Endothelial cell (in vitro differentiated cells): ENCODE measurements at regions not wholly inside any gene's neighbourhood (a gene's known extent, or its start where the extent isn't known, plus 50 kb on each side); places are given as distances from the start of the nearest gene placed in this dataset.

Experiments
- DNase-seq: peaks from one replicate; pipeline ENCODE4 v3.0.0; 2021; ENCODE audit warnings: low spot score
- H3K27ac Mint-ChIP-seq: one replicate; pipeline ENCODE4 v1.8.0; 2021; ENCODE audit warnings: mixed read lengths, inconsistent platforms; ENCODE audit not compliant: unreplicated experiment
- H3K27me3 Mint-ChIP-seq: one replicate; pipeline ENCODE4 v1.8.0; 2021; ENCODE audit warnings: mild to moderate bottlenecking, moderate library complexity, mixed read lengths, inconsistent platforms; ENCODE audit not compliant: unreplicated experiment
- H3K36me3 Mint-ChIP-seq: one replicate; pipeline ENCODE4 v1.8.0; 2021; ENCODE audit warnings: mild to moderate bottlenecking, low read depth, mixed read lengths, inconsistent platforms; ENCODE audit not compliant: unreplicated experiment
- H3K4me1 Mint-ChIP-seq: one replicate; pipeline ENCODE4 v1.8.0; 2021; ENCODE audit warnings: mild to moderate bottlenecking, mixed read lengths, inconsistent platforms; ENCODE audit not compliant: unreplicated experiment
- H3K4me3 Mint-ChIP-seq: one replicate; pipeline ENCODE4 v1.8.0; 2021; ENCODE audit warnings: mild to moderate bottlenecking, mixed read lengths, inconsistent platforms; ENCODE audit not compliant: unreplicated experiment
- H3K9me3 Mint-ChIP-seq: one replicate; pipeline ENCODE4 v1.8.0; 2021; ENCODE audit warnings: mixed read lengths, inconsistent platforms; ENCODE audit not compliant: unreplicated experiment
- TF ChIP-seq, protein P1 (sequence below): fragments of 200-600 bp; sonication (generic); IDR thresholded peaks from one replicate; pipeline ENCODE4 v1.5.0; 2021; ENCODE audit warnings: antibody characterized with exemption; ENCODE audit not compliant: unreplicated experiment

DNA sequence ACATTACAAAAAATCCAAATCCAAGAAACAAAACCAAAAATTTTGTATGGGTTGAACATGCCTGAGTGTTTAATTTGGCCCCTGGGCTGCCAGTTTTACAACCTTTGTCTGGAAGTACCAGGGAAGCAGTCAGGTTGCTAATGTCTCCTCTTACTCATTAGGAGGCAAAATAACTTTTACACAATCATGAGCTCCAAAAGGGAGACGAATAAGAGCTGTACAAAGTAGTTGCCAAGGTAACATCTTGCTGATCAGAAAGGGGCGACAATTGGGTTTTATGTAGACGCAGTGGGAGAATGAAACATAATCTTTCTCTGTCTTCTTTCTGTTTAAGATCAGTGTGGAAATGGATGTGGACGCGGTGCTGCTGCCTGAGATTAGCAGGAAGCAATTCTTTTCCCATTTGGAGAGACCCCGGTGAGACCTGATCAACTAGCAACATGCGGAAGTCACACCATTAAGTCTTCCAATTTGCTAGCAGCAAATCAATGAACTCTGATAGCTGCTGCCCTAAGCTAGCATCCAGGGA, 90.7 kb upstream of the IGFBP7 start:
- no peaks in the 10 kb centered on the region for H3K9me3 Mint-ChIP-seq
- H3K4me3 Mint-ChIP-seq, result no peak overlapping the region
- DNase-seq, result no peak
- peak overlapping the region; percentile 32 for H3K27ac Mint-ChIP-seq
- H3K27me3 Mint-ChIP-seq, result peaks cover 4% of the 10 kb centered on the region
- H3K4me1 Mint-ChIP-seq, result peaks cover 18% of the 10 kb centered on the region
- TF ChIP-seq, protein P1, sequence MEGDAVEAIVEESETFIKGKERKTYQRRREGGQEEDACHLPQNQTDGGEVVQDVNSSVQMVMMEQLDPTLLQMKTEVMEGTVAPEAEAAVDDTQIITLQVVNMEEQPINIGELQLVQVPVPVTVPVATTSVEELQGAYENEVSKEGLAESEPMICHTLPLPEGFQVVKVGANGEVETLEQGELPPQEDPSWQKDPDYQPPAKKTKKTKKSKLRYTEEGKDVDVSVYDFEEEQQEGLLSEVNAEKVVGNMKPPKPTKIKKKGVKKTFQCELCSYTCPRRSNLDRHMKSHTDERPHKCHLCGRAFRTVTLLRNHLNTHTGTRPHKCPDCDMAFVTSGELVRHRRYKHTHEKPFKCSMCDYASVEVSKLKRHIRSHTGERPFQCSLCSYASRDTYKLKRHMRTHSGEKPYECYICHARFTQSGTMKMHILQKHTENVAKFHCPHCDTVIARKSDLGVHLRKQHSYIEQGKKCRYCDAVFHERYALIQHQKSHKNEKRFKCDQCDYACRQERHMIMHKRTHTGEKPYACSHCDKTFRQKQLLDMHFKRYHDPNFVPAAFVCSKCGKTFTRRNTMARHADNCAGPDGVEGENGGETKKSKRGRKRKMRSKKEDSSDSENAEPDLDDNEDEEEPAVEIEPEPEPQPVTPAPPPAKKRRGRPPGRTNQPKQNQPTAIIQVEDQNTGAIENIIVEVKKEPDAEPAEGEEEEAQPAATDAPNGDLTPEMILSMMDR, result no peak
- H3K36me3 Mint-ChIP-seq, result no peaks in the 10 kb centered on the region

DNA sequence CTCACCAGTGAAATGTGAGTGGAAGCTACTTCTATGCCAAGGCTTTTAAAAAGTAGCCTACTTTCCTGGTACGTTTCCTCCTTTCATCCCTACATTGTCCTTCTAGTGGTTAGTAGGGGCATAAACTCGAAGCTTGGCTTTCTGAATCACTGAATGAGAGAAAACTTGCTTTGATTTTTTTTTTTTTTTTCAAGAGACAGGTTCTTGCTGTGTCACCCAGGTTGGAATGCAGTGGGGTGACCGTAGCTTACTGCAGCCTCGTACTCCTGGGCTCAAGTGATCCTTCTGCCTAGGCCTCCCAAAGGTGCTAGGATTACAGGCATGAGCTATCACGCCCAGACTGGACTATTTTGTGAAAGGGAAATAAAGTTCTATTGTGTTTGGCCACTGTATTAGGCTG, 89.1 kb upstream of the IGFBP7 start:
- no peak overlapping the region for H3K4me3 Mint-ChIP-seq
- peaks cover 4% of the 10 kb centered on the region for H3K27me3 Mint-ChIP-seq
- no peaks in the 10 kb centered on the region for H3K36me3 Mint-ChIP-seq
- H3K27ac Mint-ChIP-seq, result no peak overlapping the region
- no peak for DNase-seq
- TF ChIP-seq, protein P1, result no peak
- no peaks in the 10 kb centered on the region for H3K9me3 Mint-ChIP-seq
- peaks cover 9% of the 10 kb centered on the region for H3K4me1 Mint-ChIP-seq

DNA sequence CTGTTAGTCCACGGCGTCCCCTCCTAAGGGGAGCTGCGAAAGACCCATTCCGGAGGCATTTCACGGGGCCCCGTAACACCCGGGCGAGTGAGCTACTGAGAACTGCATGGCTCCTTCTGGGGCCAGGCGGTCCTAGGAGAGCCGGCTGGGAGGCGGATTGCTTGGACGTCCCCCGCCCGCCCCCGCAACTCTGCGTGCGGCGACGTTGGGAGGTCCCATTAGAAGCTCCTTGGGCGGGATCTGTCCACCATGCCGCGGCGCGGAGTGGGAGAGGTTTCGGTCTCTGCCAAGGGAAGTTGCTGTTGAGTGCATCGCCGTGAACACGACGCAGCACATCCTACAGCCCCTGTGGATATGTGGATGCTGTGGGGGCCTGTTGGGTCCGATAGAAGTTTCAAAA, 85.4 kb upstream of the IGFBP7 start:
- peaks cover 2% of the 10 kb centered on the region for H3K4me1 Mint-ChIP-seq
- DNase-seq, result no peak
- no peak overlapping the region for H3K27ac Mint-ChIP-seq
- no peaks in the 10 kb centered on the region for H3K9me3 Mint-ChIP-seq
- TF ChIP-seq, protein P1, result no peak
- no peaks in the 10 kb centered on the region for H3K36me3 Mint-ChIP-seq
- peaks cover 4% of the 10 kb centered on the region for H3K27me3 Mint-ChIP-seq
- no peak overlapping the region for H3K4me3 Mint-ChIP-seq

DNA sequence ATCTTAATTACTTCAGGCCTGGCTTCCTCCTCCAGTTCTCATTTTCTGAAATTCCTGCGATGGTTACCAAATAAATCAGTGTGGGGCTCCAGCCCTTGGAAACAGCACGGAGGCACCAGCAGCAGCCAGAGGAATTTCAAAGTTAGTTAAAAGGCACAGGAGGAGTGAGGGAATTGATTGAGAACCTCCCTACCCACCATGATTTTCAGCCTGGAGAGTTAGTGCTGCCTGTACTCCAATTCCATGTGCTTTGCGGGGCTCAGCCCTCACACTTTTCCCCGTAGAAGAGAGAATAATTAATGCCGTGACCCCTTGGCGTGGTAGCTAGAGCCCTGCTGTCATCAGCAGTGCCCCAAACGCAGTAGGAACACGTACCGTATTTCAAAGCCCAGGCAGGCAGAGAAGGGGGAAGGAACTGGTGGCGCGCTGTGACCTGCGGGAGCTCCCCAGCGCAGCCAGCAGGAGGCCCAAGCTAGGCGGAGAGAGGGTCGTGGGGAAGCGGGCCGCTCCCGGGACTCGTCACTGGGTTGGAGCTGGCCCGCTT, 84.0 kb upstream of the IGFBP7 start:
- Mint-ChIP-seq H3K36me3 (no peaks in the 10 kb centered on the region), H3K9me3 (no peaks in the 10 kb centered on the region), H3K27ac (no peak overlapping the region), H3K4me3 (no peak overlapping the region), H3K4me1 (peaks cover 2% of the 10 kb centered on the region), H3K27me3 (no peaks in the 10 kb centered on the region)
- no peak for DNase-seq
- TF ChIP-seq, protein P1, result no peak

DNA sequence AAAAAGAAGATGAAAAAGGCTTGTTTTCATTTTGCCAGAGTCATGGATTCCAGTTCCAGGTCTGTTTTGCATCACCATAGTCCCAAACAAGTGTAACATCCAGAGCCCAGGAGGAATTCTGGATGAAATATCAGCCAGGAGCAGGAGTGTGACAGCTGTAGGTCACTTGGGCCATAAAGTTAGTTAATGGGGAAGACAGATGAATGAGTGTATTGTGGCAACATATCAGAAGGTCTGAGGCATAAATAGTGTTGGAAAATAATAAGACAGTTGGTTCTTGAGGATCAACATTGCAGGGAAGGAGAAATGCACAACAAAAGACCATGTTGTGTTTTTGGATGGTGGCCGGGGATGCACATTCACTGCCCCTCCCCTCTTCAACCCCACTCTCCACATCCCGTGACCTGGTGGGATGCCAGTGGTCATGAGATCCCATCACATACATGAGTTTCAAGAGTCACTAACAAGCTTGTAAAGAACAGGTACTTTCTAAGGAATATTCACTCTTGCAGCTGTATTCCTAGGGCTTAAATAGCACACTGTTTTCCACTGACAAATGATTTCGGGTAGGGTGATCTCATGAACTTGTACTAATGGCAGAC, 83.1 kb upstream of the IGFBP7 start:
- Mint-ChIP-seq H3K4me3 (peak overlapping the region; percentile 6), H3K27ac (peak overlapping the region; percentile 31), H3K4me1 (peaks cover 2% of the 10 kb centered on the region), H3K27me3 (peaks cover under 1% of the 10 kb centered on the region), H3K36me3 (no peaks in the 10 kb centered on the region), H3K9me3 (no peaks in the 10 kb centered on the region)
- DNase-seq, result no peak
- TF ChIP-seq, protein P1, result no peak
